NCI-H446 treated with DMSO at 0.1 percent for 48 hours (cell line): ENCODE measurements at regions not wholly inside any gene's neighbourhood (a gene's known extent, or its start where the extent isn't known, plus 50 kb on each side); places are given as distances from the start of the nearest gene placed in this dataset.

Source experiments
- DNase-seq: peaks from one replicate; lab custom pipeline; 2025; lab: John Stamatoyannopoulos, UW

DNA sequence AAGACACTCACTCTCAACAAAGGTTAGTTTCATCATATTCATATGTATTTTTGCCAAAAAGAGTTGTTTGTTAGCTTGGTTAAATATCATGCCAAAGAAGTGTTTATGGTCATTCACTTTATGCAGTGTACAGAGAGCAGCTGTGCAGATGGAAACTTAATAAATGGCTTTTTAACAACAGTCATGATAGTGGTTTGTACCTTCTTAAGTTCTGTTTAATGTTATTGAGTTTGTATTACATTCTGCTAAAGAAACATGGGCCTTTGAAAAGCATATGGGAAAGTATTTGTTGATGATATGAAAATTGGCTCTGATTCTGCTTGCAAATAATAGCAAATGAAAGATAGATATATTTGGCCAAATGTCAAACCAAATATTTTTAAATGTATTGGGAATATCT, 607.3 kb downstream of the NCAM2 start:
- DNase-seq, result peak; percentile 37

DNA sequence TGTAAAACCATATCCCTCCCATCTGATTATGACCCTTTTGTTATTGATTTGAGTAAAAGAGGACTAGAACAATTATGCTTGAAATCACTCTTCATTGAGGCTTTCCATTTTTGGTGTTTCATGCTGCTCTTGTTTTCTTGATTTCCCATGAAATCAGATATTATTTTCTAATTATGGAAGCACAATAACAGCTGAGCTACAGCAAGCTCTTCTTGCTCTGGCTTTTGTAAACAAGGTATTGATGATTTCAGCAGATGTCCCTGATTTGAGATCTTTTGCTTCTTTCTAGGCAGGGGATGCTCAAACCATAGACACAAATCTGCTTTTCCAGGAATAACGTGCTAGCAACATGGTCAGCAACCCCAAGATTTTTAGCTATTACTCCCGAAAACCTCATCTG, 607.8 kb downstream of the NCAM2 start:
- DNase-seq, result no peak

DNA sequence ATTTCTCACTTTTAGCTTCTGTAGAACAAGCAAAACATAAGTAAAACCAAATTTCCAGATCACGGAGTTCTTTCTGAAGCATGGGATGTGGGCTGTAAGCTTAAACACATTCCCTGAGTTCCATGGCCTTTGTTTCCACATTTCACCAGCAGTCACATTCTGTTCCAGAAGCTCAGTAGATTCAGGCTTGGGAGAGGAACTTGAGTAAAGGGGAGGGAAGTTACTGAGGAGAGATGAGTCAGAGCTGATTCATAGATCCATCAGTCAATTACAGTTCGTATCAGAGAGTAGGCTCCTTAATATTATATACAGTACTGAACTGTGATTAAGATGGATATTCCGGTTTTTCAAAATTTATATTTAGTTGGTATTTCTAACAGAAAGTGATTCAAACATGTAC, 614.3 kb downstream of the NCAM2 start:
- peak; percentile 20 for DNase-seq

DNA sequence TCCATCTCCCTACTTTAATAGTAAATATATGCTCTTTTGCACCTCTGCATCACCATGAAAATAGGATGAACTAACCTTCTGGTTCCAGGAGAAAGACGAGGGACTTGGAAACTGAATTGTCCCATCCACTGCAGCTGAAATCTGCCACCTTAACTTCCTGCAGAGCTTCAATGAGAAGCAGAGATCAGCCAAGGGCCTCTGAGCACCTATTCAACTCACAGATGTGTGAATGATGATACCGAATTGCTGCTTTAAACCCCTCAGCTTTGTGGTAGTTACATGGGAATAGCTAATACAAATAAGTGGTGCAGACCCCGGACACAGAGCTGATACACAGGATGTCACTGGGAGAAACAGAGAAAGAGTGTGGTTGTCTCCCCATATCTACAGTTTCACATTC, 616.8 kb downstream of the NCAM2 start:
- no peak for DNase-seq

DNA sequence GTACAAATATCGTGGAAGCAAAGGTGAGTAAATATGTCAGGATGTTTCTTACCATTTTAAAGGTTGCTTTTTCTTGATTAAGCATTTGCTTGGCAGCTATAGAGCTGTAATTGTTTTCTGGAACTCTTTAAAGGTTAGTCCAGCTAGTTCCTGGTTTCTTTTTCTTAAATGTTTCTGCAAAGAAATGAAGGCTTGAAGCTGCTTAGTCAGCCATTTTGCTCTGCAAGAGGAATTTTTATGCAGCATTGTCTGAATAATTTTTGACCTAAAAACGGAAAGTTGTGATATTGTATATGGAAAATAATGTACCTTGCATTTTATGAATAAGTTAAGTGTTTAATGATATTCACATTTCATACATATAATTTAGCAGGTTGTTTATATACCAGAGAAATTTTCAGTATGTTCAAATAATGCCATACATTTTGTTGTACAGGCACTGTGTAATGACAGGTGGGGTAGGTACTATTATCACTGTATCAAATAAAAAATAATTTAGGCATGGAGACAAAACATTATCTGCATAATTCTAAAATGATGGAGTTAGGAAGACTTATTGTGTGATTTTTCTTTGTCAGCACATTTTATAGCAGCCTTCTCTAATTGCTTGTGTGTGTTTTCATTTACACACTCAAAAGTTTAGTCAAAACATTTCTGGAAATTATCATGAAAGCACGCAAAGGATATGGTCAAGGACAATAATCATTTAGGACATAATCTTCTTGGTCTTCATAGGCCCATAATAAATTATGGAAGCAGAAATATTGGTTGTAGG, 624.4 kb downstream of the NCAM2 start:
- no peak for DNase-seq

DNA sequence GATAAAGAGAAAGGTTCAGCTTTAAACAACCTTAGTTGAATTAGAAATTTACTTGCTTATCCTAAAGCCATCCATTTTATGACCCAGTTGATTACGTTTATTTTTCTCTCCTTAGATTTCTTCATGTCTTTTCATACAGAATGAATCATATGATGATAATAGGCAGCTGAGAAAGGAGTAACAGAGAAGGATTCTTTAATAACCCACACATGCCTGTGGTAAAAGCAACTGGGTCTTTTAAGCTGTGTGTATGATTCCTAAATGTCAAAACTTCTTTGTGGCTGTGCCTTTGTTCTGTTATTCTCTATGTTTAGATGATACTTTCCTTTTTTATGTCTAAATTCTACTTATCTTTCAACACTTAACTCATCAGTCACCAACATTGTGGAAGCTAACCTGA, 626.5 kb downstream of the NCAM2 start:
- DNase-seq, result no peak

DNA sequence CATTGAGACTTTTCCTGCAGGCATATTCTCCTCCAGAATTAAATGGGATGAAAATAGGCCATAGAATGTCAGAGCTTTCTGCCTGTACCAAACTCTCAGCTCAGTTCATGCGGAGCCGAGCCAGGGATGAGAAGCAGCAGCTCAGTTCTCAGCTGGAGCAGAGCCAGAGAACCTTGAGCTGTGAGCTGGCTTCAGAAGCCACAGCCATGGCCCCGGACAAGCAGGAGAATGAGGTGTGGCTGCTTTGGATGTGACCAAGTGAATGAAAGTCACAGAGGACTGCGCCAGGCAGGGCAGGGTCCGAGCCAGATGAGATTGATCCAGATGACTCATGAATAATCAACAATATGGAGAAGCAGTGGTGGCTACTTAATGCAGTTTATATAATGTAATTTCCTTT, 633.8 kb downstream of the NCAM2 start:
- DNase-seq, result no peak

DNA sequence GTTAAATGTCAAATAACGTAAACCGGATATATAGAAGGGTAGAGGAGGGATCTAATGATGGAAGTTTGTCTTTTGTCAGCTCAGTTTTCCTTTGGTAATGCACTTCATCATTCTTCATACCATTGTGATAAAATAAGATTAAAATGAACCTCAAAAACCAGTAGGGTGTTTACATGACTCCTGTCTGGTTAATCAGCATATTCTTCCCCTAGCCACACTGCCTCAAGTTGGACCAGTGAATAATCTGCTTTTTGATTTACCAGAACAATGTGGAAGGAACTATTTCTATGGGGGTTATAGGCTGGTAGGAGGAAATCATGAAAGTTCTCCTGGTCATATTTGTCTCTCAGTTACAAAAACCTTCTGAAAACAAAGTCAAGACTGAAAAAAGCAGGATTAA, 634.7 kb downstream of the NCAM2 start:
- no peak for DNase-seq

DNA sequence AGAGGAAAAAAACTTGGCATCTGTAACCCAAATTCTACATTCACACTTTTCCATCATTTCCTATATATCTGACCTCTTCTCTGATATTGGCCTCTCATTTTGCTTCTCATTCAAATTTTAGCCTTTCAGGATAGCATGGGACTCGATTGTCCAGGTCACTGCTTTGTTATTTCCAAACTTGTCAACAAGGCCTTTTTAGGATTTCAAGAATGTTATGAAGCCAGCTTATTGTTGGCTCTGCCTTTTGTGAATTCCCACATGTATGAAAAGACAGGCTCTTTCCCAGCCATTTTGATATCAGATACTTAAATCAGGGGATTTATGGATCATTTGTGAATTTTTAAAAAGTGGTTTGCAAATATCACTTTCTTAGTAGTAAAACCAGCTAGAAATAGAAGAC, 663.5 kb downstream of the NCAM2 start:
- DNase-seq, result no peak

DNA sequence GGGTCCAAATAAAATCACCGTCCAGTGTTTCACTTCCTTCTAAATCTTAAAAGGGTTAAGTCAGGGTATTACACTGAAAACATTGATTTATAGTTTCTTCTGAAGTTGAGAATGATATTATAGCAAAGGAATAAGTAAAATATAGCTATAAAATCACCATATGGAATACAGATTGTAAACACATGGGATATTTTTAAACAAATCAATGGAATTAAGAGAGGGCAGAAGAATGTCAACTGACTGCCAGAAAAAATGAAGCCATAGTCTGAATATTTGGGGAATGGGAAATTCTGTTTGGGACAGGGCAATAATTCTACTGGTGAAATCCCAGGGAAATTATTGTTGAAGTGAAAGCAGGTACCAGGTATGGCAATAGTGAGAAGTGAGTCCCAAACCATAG, 664.6 kb downstream of the NCAM2 start:
- no peak for DNase-seq

DNA sequence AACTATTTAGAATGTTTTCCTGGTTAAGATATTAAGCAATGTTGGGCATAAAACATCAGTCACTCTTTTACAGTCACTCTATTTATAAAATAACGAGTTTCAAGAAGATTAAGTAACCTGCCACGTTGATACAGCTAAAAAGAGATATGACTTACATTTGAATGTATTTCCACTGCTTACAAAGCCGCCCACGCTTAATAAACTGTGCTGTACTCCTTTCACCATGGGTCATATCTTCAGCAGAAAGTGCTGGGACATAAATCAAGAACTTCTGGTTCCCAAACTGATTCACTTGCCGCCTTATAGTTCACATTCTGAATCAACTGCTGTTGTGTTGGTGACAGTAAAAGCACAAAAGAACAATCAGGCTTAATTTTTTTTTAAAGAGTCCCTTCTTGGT, 666.7 kb downstream of the NCAM2 start:
- DNase-seq, result no peak

DNA sequence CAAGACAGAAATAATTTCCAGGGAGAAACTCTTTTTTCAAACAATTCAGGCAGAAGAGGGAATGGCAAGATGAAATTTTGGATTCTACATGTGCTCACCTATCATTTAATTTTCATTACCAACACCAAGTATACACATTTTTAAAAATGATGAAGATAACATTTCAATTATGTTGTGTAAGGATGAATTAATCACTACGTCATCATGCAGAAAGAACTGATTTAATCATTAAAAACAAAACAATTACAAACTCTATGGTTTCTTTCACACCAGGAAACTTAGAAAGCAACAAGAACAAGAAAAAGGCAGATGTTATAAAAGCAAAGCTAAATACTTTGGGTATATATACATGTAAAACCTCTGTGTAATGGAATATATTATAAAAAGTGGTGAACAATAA, 668.5 kb downstream of the NCAM2 start:
- DNase-seq, result no peak

DNA sequence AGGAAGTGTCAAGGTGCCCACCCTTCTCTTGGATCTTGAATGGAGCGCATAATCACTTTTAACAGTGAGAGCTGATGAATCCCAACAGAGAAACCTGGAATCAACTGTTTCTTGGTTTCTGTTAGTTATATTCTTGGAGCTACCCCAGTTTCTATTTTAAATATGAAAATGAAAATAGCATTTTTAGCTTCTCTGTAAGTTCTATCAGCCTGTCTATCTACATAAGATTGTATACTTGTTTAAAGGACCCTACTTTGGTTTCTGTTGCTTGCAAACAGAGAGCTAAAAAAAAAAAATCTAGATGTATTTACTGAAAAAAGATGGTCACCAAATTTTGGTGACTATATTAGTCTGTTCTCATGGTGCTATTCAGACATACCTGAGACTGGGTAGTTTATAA, 670.0 kb downstream of the NCAM2 start:
- no peak for DNase-seq

DNA sequence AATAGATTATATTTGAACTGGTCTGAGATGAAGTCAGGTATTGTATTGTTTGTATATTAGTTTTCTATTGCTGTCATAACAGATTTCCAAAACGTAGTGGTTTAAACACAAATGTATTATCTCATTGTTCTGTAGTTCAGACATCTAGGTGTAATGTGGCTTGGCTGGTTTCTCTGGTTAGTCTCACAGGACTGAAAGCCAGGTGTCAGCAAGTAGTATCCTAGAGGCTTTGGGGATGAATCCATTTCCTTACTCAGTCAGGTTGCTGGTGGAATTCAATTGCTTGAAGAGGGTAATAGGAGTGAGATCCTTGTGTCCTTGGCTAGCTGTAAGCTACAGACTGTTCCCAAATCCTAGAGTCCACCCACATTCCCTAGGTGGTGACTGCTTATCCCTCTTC, 675.8 kb downstream of the NCAM2 start:
- DNase-seq, result no peak

DNA sequence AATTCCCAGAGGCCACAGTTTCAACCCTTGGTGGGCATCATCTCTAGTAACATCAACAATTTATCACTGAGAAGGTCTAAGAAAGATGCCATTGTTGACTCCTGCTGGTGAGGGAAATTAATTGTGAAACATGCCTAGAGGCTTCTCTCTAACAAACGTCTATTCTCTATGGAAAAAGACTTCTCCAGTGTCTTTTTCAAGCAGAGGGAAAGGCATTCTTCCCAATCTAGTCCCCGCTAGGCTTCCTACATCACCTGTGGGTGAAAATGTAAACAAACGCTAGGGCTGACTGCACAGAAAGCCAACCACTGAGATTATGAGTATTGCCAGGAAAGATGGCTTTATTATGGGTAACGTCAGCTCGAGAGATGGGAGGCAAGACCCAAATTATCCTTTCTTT, 677.4 kb downstream of the NCAM2 start:
- DNase-seq, result no peak

DNA sequence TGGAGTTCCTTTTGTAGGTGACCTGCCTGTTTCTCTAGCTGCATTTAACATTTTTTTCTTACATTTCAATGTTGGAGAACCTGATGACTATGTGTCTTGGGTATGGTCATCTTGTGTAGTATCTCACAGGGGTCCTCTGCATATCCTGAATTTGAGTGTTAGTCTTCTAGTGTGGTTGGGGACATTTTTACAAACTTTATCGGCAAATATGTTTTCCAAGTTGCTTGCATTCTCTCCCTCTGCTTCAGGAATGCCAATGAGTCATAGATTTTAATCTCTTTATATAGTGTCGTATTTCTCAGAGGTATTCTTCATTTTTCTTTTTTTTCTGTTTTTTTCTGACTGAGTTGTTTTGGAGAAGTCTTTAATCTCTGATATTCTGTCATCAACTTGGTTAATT, 684.0 kb downstream of the NCAM2 start:
- no peak for DNase-seq

DNA sequence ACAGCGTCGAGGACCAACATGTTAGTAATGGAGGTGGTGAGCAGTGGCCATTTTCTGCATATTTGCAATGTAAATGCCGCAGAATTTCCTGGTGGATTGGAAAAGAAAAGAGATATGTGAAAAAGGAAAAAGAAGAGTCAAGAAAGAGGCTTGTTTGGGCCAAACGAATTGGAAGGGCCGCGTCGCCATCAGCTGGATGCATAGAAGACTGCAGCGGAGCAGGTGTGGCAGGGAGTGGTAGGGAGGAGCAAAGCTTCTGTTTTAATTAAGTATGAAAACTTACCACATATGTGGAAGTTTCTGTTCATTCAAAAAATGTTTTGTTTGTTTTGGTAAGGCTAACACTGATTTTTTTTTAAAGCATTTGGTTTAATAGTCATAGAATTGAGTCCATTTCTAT, 690.7 kb downstream of the NCAM2 start:
- DNase-seq, result no peak

DNA sequence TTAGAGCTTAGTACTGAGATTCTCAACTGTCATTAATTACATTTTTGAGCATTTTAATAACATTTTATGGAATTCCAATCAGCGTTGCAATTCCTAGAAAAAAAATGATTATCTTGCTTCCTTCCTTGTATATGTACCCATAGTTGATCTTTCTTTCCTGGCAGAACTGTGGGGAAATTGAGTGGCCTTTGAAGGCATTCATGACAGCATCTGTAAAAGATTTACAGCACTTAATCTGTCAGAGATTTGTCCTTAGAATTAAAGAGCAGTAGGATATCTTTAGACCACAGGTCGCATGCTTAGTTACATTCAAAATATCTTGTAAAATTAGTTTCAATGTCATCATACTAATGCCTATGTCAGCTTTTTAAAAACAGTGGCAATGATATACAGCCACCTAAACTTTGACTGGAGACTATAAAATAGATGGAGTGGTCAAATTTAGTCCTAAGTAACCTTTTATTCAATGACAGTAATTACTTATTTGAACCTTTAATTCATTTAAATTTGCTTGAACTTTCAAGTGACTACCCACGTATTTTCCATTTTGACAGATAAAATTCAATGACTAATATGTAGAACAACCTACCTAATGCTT, 692.0 kb downstream of the NCAM2 start:
- no peak for DNase-seq

DNA sequence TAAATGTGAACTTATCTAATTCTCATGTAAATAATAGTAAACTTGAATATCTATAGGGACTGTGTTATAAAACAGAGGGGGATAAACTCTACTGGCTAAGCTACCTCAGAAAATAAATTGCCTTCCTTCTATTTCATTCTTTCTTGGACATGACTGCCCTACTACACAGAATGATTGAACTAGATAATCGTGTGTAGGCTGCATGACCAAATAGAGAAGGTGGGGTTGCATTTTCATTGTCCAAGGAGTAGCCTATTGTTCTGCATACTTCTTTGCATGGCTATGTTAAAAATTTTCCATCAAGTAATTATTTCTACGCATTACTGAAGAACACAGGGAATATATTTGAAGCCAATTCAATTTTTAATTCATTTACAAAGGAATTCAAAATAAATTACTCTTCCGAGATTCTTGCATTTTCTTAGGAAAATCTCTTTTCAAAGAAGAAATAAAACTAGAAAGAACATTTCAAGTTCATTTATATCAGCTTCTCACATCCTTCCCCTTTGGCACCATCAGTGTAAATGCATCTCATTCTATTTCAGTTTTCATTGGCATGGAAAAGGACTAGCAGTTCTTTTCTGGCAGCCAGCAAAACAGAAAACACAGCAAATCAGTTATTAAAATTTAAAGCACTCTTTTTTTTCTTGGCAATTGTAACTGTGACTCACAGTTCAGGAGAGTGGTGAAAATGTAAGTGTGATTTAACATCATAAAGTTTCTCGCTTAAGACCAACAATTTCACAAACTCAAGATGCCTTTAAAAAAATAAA, 714.7 kb downstream of the NCAM2 start:
- DNase-seq, result peak; percentile 91

DNA sequence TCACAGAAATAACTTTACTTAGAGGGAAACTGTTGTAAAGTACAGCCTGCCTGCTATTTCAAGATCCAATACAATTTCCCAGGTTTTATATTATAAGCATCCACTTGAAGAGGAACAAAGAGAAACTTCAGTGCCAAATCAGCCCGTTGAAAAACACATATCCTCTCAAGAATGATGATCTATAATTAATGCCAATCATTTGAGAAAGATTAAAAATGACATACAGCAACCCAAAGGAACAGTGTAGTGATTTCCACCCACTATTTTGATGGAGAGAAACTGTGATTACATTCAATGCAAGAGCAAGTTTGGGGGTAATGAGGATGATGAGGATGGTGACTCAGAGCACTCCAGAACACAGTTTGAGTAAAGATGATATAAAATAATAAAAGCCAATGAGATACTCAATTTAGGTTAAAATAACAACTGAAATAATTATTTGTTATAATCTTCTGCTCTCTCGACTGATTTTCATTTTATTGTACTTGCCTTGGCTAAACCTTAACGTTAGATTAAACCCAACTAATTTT, 715.5 kb downstream of the NCAM2 start:
- peak; percentile 53 for DNase-seq

DNA sequence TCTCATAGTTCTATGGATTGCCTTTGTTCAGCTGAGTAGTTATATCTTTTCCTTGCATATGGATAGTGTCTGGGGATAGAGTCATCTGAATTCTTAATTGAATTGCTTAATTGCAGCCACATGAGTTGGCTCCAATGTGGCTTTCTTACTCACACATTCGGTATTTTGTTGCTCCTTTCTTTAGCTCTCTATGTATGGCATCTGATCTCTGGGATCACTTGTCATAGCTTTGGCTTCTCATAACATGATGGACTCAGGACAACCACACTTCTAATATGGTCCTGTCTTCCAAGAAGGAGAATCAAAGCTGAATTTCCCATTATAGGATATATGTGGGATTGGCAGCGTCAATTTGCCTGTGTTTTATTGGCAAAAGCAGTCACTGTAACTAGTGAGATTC, 716.2 kb downstream of the NCAM2 start:
- peak; percentile 90 for DNase-seq

DNA sequence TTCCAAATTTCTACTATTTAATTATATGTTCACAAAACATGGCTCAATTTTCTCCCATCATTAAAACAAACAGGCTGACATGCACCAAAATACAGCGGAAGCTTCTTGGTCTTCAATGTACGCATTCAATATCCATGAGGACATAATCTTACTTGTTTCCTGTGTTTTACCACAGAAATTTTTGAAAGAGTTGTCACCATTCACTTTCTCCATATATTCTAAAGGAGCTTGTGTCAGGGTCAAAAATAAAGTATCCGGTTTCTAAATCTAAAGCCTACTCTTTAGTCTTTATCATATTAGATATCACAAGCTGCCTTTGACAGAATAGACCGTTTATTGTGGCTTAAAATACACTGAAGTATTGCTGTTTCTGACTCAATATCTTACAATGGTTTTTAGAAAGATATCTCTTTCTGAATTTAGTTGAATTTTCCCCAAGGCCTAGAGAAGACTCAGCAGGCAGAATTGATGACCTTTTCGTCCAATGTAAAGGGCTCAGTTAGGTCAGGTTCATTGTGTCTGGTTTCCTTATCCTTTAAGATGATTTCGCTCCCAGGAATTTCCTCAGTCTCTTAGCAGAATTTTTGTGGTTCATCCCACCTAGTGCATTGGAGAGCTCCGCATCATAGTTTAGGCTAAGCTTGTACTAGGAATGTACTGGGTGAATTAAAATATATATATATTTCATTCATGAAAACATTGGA, 717.2 kb downstream of the NCAM2 start:
- DNase-seq, result no peak
